SJCRH30 (cell line): ENCODE measurements at regions not wholly inside any gene's neighbourhood (a gene's known extent, or its start where the extent isn't known, plus 50 kb on each side); places are given as distances from the start of the nearest gene placed in this dataset.

ENCODE experiments used
- DNase-seq, 2 experiments: peaks; one replicate each; pipeline ENCODE4 v3.0.0-alpha.2; 2015 to 2020
- H3K27ac ChIP-seq: fragments of 250-450 bp; sonication (Bioruptor Pico); 2 replicates; pipeline ENCODE4 v1.5.1; 2020; ENCODE audit warnings: mild to moderate bottlenecking, moderate library complexity
- H3K27me3 ChIP-seq: fragments of 250-450 bp; sonication (Bioruptor Pico); 2 replicates; pipeline ENCODE4 v1.5.1; 2020; ENCODE audit warnings: mild to moderate bottlenecking, moderate library complexity
- H3K36me3 ChIP-seq: fragments of 250-450 bp; sonication (Bioruptor Pico); 2 replicates; pipeline ENCODE4 v1.5.1; 2020; ENCODE audit warnings: mild to moderate bottlenecking, moderate library complexity
- H3K4me1 ChIP-seq: fragments of 250-450 bp; sonication (Bioruptor Pico); 2 replicates; pipeline ENCODE4 v1.5.1; 2020; ENCODE audit warnings: mild to moderate bottlenecking, moderate library complexity
- H3K4me3 ChIP-seq: fragments of 250-450 bp; sonication (Bioruptor Pico); 2 replicates; pipeline ENCODE4 v1.5.1; 2020; ENCODE audit warnings: mild to moderate bottlenecking, moderate library complexity
- H3K9me3 ChIP-seq: fragments of 250-450 bp; sonication (Bioruptor Pico); replicated peaks from 2 replicates; pipeline ENCODE4 v1.5.1; 2020; ENCODE audit warnings: mild to moderate bottlenecking, moderate library complexity

GRCh38 chr3:115551016-115551415, 72.3 kb upstream of the GAP43 start:
- DNase-seq = no peak
- Histone ChIP-seq H3K9me3 (no peaks in the 10 kb centered on the region), H3K27me3 (no peaks in the 10 kb centered on the region), H3K27ac (no peak overlapping the region), H3K4me3 (no peak overlapping the region), H3K4me1 (no peaks in the 10 kb centered on the region), H3K36me3 (no peaks in the 10 kb centered on the region)

GRCh38 chr3:115552007-115552406, 71.3 kb upstream of the GAP43 start:
- no peaks in the 10 kb centered on the region for H3K27me3 ChIP-seq
- H3K4me1 ChIP-seq = no peaks in the 10 kb centered on the region
- H3K27ac ChIP-seq = no peak overlapping the region
- no peak for DNase-seq
- H3K4me3 ChIP-seq = no peak overlapping the region
- no peaks in the 10 kb centered on the region for H3K9me3 ChIP-seq
- no peaks in the 10 kb centered on the region for H3K36me3 ChIP-seq

GRCh38 chr3:115553796-115554486, 69.4 kb upstream of the GAP43 start:
- Histone ChIP-seq H3K36me3 (no peaks in the 10 kb centered on the region), H3K9me3 (no peaks in the 10 kb centered on the region), H3K4me3 (no peak overlapping the region), H3K27ac (no peak overlapping the region), H3K27me3 (no peaks in the 10 kb centered on the region), H3K4me1 (no peaks in the 10 kb centered on the region)
- DNase-seq = no peak

DNA sequence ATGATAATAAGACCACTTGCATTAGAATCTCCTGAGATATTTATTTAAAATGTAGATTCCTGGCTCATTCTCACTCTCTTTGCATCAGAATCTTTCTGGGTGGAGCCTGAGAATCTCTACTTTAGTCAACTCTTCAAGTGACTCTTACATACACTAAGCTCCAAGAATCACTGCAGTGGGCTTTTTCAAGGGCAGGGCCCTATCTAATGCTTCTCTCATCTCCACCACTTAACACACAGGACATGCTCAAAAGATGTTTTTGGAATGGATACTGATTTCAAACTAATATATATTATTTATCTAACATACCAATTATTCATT, 68.9 kb upstream of the GAP43 start:
- Histone ChIP-seq H3K4me3 (no peak overlapping the region), H3K27me3 (no peaks in the 10 kb centered on the region), H3K27ac (no peak overlapping the region), H3K36me3 (no peaks in the 10 kb centered on the region), H3K9me3 (no peaks in the 10 kb centered on the region), H3K4me1 (no peaks in the 10 kb centered on the region)
- DNase-seq = no peak

DNA sequence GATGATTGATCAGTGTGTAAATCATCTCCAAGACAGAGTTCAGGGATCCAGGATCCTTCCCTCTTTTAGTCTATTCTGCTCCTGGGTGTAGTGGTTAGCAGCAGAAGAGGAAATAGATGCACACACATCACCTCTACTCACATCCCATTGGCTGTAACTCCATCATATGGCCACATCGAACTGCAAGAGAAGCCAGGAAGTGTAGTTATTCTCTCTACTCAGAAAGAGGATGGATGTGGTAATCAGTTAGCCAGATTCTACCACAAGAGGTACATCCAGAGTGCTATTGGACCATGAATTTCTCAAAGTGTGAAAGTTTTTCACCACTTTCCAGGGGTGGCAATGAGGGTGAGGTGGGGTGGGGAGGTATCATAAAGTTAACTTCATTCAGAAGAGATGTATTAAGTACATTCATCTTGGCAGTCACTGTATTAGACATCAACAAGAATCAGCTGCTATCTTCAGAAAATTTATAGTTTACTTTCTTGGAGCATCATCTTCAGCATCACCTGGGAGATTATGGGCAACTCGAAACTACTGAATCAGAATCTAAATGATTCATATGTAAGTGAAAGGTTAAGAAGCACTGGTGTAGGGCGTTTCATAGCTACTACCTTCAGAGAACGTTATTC, 60.6 kb upstream of the GAP43 start:
- H3K4me1 ChIP-seq = no peaks in the 10 kb centered on the region
- no peaks in the 10 kb centered on the region for H3K36me3 ChIP-seq
- H3K27ac ChIP-seq = no peak overlapping the region
- H3K4me3 ChIP-seq = no peak overlapping the region
- no peak for DNase-seq
- H3K9me3 ChIP-seq = no peaks in the 10 kb centered on the region
- H3K27me3 ChIP-seq = no peaks in the 10 kb centered on the region

GRCh38 chr3:115563984-115564383, 59.3 kb upstream of the GAP43 start:
- DNase-seq = no peak
- Histone ChIP-seq H3K9me3 (no peaks in the 10 kb centered on the region), H3K4me1 (no peaks in the 10 kb centered on the region), H3K27ac (no peak overlapping the region), H3K27me3 (no peaks in the 10 kb centered on the region), H3K4me3 (no peak overlapping the region), H3K36me3 (no peaks in the 10 kb centered on the region)

- no peak overlapping the region for H3K4me3 ChIP-seq
- 0 out of 2 replicates have a peak, but pooled peaks cover 4% of the 10 kb centered on the region for H3K27me3 ChIP-seq
- H3K4me1 ChIP-seq = no peaks in the 10 kb centered on the region
- no peaks in the 10 kb centered on the region for H3K9me3 ChIP-seq
- no peak for DNase-seq
- H3K27ac ChIP-seq = no peak overlapping the region
- no peaks in the 10 kb centered on the region for H3K36me3 ChIP-seq
Measured at GRCh38 chr3:115571413-115571812, 51.9 kb upstream of the GAP43 start.
